GM23338 (cell line): ENCODE measurements at regions not wholly inside any gene's neighbourhood (a gene's known extent, or its start where the extent isn't known, plus 50 kb on each side); places are given as distances from the start of the nearest gene placed in this dataset.

Experiments
- ATAC-seq: fragments of 200-7000 bp; cut with Tn5 transposase; 3 replicates; pipeline ENCODE4 v1.9.1; 2020
- DNase-seq: peaks from one replicate; pipeline ENCODE4 v3.0.0-alpha.2; 2015; ENCODE audit warnings: low spot score
- H2AFZ ChIP-seq: fragments of 200-600 bp; sonication (generic); 2 replicates; pipeline ENCODE4 v1.8.0; 2016; ENCODE audit warnings: antibody characterized with exemption, mild to moderate bottlenecking, moderate library complexity
- H3F3A ChIP-seq: fragments of 200-600 bp; sonication (generic); replicated peaks from 2 replicates; pipeline ENCODE4 v1.8.0; 2017; ENCODE audit warnings: antibody characterized with exemption, mixed run types, low read depth
- H3K27ac ChIP-seq: fragments of 200-600 bp; sonication (generic); 2 replicates; pipeline ENCODE4 v1.6.1; 2016; ENCODE audit warnings: low read depth
- H3K27me3 ChIP-seq: fragments of 200-600 bp; sonication (generic); 2 replicates; pipeline ENCODE4 v1.8.0; 2016; ENCODE audit warnings: mild to moderate bottlenecking, mixed run types, moderate library complexity; ENCODE audit not compliant: insufficient read depth
- H3K36me3 ChIP-seq: fragments of 200-600 bp; sonication (generic); 2 replicates; pipeline ENCODE4 v1.8.0; 2016; ENCODE audit warnings: mild to moderate bottlenecking; ENCODE audit not compliant: insufficient read depth
- H3K4me1 ChIP-seq: fragments of 200-600 bp; sonication (generic); 2 replicates; pipeline ENCODE4 v1.8.0; 2016; ENCODE audit warnings: mild to moderate bottlenecking, moderate library complexity; ENCODE audit not compliant: insufficient read depth
- H3K4me2 ChIP-seq: fragments of 200-600 bp; sonication (generic); 2 replicates; pipeline ENCODE4 v1.7.1; 2017; ENCODE audit warnings: mixed run types
- H3K4me3 ChIP-seq: fragments of 200-600 bp; sonication (generic); 2 replicates; pipeline ENCODE4 v1.6.1; 2016; ENCODE audit warnings: mixed run types
- H3K79me2 ChIP-seq: fragments of 200-600 bp; sonication (generic); replicated peaks from 2 replicates; pipeline ENCODE4 v1.8.0; 2017; ENCODE audit warnings: mild to moderate bottlenecking; ENCODE audit not compliant: insufficient read depth
- H3K9me2 ChIP-seq: fragments of 200-600 bp; sonication (generic); 2 replicates; pipeline ENCODE4 v1.8.0; 2017; ENCODE audit not compliant: insufficient read depth
- H4K20me1 ChIP-seq: fragments of 200-600 bp; sonication (generic); replicated peaks from 2 replicates; pipeline ENCODE4 v1.8.0; 2017; ENCODE audit warnings: mild to moderate bottlenecking; ENCODE audit not compliant: insufficient read depth
- H3K27ac Mint-ChIP-seq: 2 replicates; pipeline ENCODE4 v1.8.0; 2020; ENCODE audit warnings: inconsistent platforms, mild to moderate bottlenecking, moderate library complexity, mixed read lengths
- H3K27me3 Mint-ChIP-seq: 3 replicates; pipeline ENCODE4 v1.8.0; 2022; ENCODE audit warnings: low read depth, mild to moderate bottlenecking, moderate library complexity, mixed read lengths, inconsistent platforms; ENCODE audit not compliant: insufficient read depth, poor library complexity
- H3K36me3 Mint-ChIP-seq: 3 replicates; pipeline ENCODE4 v1.8.0; 2021; ENCODE audit warnings: low read depth, mild to moderate bottlenecking, inconsistent platforms, moderate library complexity, mixed read lengths
- H3K4me1 Mint-ChIP-seq: 3 replicates; pipeline ENCODE4 v1.8.0; 2020; ENCODE audit warnings: mild to moderate bottlenecking, inconsistent platforms, mixed read lengths
- H3K4me3 Mint-ChIP-seq: 3 replicates; pipeline ENCODE4 v1.8.0; 2021; ENCODE audit warnings: moderate library complexity, mild to moderate bottlenecking, inconsistent platforms, mixed read lengths
- H3K9me3 Mint-ChIP-seq: 3 replicates; pipeline ENCODE4 v1.8.0; 2020; ENCODE audit warnings: moderate library complexity, mild to moderate bottlenecking, inconsistent platforms, mixed read lengths
- CREB1 ChIP-seq: fragments of 250-450 bp; sonication (Bioruptor Pico); IDR thresholded peaks from 2 replicates; pipeline ENCODE4 v1.5.0; 2020; ENCODE audit warnings: low read depth, mild to moderate bottlenecking, moderate library complexity
- EZH2 ChIP-seq: fragments of 200-600 bp; sonication (generic); IDR thresholded peaks from one replicate; pipeline ENCODE4 v1.8.0; 2017; ENCODE audit warnings: antibody characterized with exemption, mild to moderate bottlenecking, low read depth; ENCODE audit not compliant: unreplicated experiment
- EZH2phosphoT487 ChIP-seq: fragments of 200-600 bp; sonication (generic); IDR thresholded peaks from one replicate; pipeline ENCODE4 v1.8.1; 2018; ENCODE audit warnings: antibody characterized with exemption; ENCODE audit not compliant: unreplicated experiment
- JUNB ChIP-seq: IDR thresholded peaks from one replicate; pipeline ENCODE4 v1.6.1; 2016; ENCODE audit warnings: antibody characterized with exemption; ENCODE audit not compliant: unreplicated experiment
- POLR2AphosphoS5 ChIP-seq: IDR thresholded peaks from 2 replicates; pipeline ENCODE4 v1.6.1; 2016; ENCODE audit warnings: antibody characterized with exemption, low read depth
- ZNF114 ChIP-seq: fragments of 250-450 bp; sonication (Bioruptor Pico); IDR thresholded peaks from 2 replicates; pipeline ENCODE4 v1.5.0; 2020; ENCODE audit warnings: mild to moderate bottlenecking, moderate library complexity
- ZNF331 ChIP-seq: fragments of 250-450 bp; sonication (Bioruptor Pico); IDR thresholded peaks from 2 replicates; pipeline ENCODE4 v1.5.0; 2020; ENCODE audit warnings: low read depth, mild to moderate bottlenecking, moderate library complexity
- TF ChIP-seq, protein P1 (sequence below): fragments of 250-450 bp; sonication (Bioruptor Pico); IDR thresholded peaks from 2 replicates; pipeline ENCODE4 v1.5.0; 2020; ENCODE audit warnings: mild to moderate bottlenecking, moderate library complexity
- TF ChIP-seq, protein P2 (sequence below): IDR thresholded peaks from one replicate; pipeline ENCODE4 v1.6.1; 2018; ENCODE audit warnings: antibody characterized with exemption; ENCODE audit not compliant: unreplicated experiment
- TF ChIP-seq, protein P3 (sequence below), 2 experiments: fragments of 200-600 bp in 1 of 2; sonication (generic) in 1 of 2; conservative IDR thresholded peaks; 2 replicates each; pipeline versions ENCODE4 v1.5.1 to v1.6.1; 2016 to 2017; ENCODE audit warnings: antibody characterized with exemption in 2 of 2, low read depth in 2 of 2, mild to moderate bottlenecking in 2 of 2, moderate library complexity in 1 of 2
- TF ChIP-seq, protein P4 (sequence below): IDR thresholded peaks from 2 replicates; pipeline ENCODE4 v1.6.1; 2016; ENCODE audit warnings: antibody characterized with exemption

DNA sequence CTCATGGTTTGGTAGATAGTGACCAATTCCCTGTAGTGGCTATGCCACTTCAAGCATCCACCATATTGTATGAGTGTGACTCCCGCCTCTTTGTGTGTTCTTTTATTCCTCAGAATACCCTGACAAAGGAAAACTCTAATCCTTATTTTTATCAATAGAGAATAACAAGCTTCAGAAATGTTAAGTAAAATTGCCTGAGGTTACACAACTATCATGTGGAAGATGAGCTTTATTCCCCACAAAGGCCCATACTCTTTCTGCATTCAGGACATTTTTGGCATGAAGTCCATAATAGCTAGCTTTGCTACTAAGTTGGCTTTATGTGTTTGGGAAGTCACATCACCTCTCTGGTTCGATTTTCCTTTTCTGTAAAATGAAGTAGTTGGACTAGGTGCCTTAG, 276.8 kb downstream of the PIK3C3 start (continued):
- TF ChIP-seq, protein P1, sequence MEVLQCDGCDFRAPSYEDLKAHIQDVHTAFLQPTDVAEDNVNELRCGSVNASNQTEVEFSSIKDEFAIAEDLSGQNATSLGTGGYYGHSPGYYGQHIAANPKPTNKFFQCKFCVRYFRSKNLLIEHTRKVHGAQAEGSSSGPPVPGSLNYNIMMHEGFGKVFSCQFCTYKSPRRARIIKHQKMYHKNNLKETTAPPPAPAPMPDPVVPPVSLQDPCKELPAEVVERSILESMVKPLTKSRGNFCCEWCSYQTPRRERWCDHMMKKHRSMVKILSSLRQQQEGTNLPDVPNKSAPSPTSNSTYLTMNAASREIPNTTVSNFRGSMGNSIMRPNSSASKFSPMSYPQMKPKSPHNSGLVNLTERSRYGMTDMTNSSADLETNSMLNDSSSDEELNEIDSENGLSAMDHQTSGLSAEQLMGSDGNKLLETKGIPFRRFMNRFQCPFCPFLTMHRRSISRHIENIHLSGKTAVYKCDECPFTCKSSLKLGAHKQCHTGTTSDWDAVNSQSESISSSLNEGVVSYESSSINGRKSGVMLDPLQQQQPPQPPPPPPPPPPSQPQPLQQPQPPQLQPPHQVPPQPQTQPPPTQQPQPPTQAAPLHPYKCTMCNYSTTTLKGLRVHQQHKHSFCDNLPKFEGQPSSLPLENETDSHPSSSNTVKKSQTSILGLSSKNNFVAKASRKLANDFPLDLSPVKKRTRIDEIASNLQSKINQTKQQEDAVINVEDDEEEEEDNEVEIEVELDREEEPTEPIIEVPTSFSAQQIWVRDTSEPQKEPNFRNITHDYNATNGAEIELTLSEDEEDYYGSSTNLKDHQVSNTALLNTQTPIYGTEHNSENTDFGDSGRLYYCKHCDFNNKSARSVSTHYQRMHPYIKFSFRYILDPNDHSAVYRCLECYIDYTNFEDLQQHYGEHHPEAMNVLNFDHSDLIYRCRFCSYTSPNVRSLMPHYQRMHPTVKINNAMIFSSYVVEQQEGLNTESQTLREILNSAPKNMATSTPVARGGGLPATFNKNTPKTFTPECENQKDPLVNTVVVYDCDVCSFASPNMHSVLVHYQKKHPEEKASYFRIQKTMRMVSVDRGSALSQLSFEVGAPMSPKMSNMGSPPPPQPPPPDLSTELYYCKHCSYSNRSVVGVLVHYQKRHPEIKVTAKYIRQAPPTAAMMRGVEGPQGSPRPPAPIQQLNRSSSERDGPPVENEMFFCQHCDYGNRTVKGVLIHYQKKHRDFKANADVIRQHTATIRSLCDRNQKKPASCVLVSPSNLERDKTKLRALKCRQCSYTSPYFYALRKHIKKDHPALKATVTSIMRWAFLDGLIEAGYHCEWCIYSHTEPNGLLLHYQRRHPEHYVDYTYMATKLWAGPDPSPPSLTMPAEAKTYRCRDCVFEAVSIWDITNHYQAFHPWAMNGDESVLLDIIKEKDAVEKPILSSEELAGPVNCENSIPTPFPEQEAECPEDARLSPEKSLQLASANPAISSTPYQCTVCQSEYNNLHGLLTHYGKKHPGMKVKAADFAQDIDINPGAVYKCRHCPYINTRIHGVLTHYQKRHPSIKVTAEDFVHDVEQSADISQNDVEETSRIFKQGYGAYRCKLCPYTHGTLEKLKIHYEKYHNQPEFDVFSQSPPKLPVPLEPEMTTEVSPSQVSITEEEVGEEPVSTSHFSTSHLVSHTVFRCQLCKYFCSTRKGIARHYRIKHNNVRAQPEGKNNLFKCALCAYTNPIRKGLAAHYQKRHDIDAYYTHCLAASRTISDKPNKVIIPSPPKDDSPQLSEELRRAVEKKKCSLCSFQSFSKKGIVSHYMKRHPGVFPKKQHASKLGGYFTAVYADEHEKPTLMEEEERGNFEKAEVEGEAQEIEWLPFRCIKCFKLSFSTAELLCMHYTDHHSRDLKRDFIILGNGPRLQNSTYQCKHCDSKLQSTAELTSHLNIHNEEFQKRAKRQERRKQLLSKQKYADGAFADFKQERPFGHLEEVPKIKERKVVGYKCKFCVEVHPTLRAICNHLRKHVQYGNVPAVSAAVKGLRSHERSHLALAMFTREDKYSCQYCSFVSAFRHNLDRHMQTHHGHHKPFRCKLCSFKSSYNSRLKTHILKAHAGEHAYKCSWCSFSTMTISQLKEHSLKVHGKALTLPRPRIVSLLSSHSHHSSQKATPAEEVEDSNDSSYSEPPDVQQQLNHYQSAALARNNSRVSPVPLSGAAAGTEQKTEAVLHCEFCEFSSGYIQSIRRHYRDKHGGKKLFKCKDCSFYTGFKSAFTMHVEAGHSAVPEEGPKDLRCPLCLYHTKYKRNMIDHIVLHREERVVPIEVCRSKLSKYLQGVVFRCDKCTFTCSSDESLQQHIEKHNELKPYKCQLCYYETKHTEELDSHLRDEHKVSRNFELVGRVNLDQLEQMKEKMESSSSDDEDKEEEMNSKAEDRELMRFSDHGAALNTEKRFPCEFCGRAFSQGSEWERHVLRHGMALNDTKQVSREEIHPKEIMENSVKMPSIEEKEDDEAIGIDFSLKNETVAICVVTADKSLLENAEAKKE (CRISPR knock-in tag) = no peak
- TF ChIP-seq CREB1 (CRISPR knock-in tag) (no peak), ZNF114 (CRISPR knock-in tag) (no peak), EZH2 (no peak)
- TF ChIP-seq, protein P2, sequence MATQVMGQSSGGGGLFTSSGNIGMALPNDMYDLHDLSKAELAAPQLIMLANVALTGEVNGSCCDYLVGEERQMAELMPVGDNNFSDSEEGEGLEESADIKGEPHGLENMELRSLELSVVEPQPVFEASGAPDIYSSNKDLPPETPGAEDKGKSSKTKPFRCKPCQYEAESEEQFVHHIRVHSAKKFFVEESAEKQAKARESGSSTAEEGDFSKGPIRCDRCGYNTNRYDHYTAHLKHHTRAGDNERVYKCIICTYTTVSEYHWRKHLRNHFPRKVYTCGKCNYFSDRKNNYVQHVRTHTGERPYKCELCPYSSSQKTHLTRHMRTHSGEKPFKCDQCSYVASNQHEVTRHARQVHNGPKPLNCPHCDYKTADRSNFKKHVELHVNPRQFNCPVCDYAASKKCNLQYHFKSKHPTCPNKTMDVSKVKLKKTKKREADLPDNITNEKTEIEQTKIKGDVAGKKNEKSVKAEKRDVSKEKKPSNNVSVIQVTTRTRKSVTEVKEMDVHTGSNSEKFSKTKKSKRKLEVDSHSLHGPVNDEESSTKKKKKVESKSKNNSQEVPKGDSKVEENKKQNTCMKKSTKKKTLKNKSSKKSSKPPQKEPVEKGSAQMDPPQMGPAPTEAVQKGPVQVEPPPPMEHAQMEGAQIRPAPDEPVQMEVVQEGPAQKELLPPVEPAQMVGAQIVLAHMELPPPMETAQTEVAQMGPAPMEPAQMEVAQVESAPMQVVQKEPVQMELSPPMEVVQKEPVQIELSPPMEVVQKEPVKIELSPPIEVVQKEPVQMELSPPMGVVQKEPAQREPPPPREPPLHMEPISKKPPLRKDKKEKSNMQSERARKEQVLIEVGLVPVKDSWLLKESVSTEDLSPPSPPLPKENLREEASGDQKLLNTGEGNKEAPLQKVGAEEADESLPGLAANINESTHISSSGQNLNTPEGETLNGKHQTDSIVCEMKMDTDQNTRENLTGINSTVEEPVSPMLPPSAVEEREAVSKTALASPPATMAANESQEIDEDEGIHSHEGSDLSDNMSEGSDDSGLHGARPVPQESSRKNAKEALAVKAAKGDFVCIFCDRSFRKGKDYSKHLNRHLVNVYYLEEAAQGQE = no peak

DNA sequence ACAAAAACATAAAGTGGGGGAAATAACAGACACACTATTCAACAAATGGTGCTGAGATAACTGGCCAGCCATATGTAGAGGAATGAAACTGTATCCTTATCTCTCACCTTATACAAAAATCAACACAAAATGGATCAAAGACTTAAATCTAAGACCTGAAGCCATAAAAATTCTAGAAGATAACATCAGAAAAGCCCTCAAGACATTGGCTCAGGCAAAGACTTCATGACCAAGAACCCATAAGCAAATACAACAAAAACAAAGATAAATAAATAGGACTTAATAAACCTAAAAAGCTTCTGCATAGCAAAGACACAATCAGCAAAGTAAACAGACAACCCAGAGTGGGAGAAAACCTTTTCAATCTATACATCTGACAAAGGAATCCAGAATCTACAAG, 278.9 kb downstream of the PIK3C3 start:
- H3K27me3 Mint-ChIP-seq = peaks cover 3% of the 10 kb centered on the region
- Histone ChIP-seq H3K27me3 (no peaks in the 10 kb centered on the region), H3K79me2 (no peaks in the 10 kb centered on the region), H3K36me3 (no peaks in the 10 kb centered on the region; the same call in 1 of the 2 replicates), H3K4me1 (peaks cover 12% of the 10 kb centered on the region; the same call in 1 of the 2 replicates), H3K9me2 (peaks cover 10% of the 10 kb centered on the region), H3K27ac (no peak overlapping the region), H3F3A (no peaks in the 10 kb centered on the region), H2AFZ (no peak overlapping the region), H4K20me1 (no peaks in the 10 kb centered on the region), H3K4me3 (no peak overlapping the region), H3K4me2 (no peak overlapping the region)
- DNase-seq (no peak), ATAC-seq (no peak)
- no peak overlapping the region for H3K4me3 Mint-ChIP-seq
- H3K36me3 Mint-ChIP-seq = no peaks in the 10 kb centered on the region
- no peaks in the 10 kb centered on the region for H3K9me3 Mint-ChIP-seq
- H3K27ac Mint-ChIP-seq = no peak overlapping the region
- peaks cover 12% of the 10 kb centered on the region for H3K4me1 Mint-ChIP-seq
- TF ChIP-seq EZH2 (no peak), ZNF331 (CRISPR knock-in tag) (no peak), CREB1 (CRISPR knock-in tag) (no peak), POLR2AphosphoS5 (no peak), JUNB (no peak), EZH2phosphoT487 (no peak)
- TF ChIP-seq, protein P3, sequence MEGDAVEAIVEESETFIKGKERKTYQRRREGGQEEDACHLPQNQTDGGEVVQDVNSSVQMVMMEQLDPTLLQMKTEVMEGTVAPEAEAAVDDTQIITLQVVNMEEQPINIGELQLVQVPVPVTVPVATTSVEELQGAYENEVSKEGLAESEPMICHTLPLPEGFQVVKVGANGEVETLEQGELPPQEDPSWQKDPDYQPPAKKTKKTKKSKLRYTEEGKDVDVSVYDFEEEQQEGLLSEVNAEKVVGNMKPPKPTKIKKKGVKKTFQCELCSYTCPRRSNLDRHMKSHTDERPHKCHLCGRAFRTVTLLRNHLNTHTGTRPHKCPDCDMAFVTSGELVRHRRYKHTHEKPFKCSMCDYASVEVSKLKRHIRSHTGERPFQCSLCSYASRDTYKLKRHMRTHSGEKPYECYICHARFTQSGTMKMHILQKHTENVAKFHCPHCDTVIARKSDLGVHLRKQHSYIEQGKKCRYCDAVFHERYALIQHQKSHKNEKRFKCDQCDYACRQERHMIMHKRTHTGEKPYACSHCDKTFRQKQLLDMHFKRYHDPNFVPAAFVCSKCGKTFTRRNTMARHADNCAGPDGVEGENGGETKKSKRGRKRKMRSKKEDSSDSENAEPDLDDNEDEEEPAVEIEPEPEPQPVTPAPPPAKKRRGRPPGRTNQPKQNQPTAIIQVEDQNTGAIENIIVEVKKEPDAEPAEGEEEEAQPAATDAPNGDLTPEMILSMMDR (conservative IDR thresholded peaks at IDR 0.05; ENCODE audit: low read depth in 2 of 2) = no peak
- TF ChIP-seq, protein P4, sequence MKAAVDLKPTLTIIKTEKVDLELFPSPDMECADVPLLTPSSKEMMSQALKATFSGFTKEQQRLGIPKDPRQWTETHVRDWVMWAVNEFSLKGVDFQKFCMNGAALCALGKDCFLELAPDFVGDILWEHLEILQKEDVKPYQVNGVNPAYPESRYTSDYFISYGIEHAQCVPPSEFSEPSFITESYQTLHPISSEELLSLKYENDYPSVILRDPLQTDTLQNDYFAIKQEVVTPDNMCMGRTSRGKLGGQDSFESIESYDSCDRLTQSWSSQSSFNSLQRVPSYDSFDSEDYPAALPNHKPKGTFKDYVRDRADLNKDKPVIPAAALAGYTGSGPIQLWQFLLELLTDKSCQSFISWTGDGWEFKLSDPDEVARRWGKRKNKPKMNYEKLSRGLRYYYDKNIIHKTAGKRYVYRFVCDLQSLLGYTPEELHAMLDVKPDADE = no peak
